Frontal cortex (tissue), 3 donors: ENCODE measurements at regions not wholly inside any gene's neighbourhood (a gene's known extent, or its start where the extent isn't known, plus 50 kb on each side); places are given as distances from the start of the nearest gene placed in this dataset.
A peak's percentile ranks its signal among the peaks of the same experiment; 100 is the strongest.

Experiments used
- DNase-seq, 2 donors: peaks; one replicate each; pipeline ENCODE4 v3.0.0; 2012; ENCODE audit warnings: low spot score in 2 of 2
- FAIRE-seq: peaks from 2 replicates; lab custom pipeline; 2012; peaks lifted over from hg19 to GRCh38; lab: Jason Lieb, UNC
- donor health status: control.
- donor health status: control.
- donor health status: control.

- FAIRE-seq (no peak), DNase-seq (no peak)
Observed at GRCh38 chr14:29092121-29092520, 325.5 kb downstream of the FOXG1 start.

DNA sequence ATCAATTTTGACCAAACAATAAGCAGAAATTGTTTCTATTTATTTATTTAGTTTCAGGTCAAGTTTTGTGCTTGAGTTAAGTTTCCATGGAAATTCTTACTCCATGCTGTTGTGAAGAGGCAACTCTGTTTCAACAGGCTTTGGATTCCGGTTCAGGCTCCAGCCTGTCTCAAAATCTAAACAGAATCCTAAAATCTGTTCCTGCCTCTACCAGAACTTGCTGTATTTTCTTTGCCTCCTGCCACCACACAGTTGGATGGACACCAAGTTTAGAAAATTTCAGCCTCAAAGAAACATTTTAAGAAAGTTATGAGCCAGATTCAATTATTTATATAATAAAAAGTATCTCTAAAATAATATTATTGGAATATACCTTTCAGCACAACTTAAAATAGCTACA, 330.9 kb downstream of the FOXG1 start:
- no peak for FAIRE-seq
- no peak for DNase-seq

- FAIRE-seq (no peak), DNase-seq (no peak)
Observed at GRCh38 chr14:29098656-29099055, 332.1 kb downstream of the FOXG1 start.

DNA sequence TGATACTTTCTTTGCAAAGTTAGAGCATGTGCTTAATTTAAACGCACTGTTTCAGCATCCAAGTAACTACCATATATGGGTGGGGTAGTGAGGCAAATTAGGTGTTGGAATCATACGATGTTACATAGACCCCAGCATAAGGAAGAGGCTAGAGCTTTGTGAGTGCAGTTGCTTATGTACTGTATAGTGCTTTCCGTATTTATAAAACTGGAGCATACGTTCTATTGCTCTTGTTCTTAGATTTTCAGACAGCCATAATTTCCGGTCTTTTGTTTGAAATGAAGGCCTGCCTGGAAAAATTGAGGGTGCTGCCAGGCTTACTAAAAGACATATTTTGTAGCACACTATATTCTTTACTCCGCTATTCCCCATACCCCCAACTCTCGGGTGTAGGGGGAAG, 335.7 kb downstream of the FOXG1 start:
- DNase-seq = no peak
- FAIRE-seq = no peak

DNA sequence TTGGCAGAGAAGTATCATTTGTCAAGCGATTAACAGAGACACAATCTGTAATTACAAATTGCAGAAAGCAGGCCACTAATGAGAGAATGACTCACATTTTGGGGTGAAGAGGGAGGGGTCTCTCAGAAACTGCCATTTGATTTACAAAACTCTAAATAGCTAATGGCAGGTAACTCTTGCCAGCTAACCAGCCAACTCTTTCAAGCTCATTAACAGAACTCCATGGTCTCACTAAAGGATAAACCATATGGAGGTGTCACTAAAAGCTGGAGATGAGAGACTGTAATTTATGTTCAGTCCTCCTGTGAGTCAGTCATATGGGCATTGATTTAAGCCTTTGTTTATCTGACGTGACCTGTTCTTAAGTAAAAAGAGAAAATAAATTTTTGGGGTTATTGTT, 336.4 kb downstream of the FOXG1 start:
- DNase-seq = no peak

GRCh38 chr14:29108908-29109307, 342.3 kb downstream of the FOXG1 start:
- DNase-seq (no peak), FAIRE-seq (no peak)

More for the DNA sequence above, 336.4 kb downstream of the FOXG1 start:
- FAIRE-seq = no peak

- DNase-seq = no peak
- FAIRE-seq = no peak
Observed at GRCh38 chr14:29109589-29109988, 343.0 kb downstream of the FOXG1 start.

- FAIRE-seq = no peak
- no peak for DNase-seq
Observed at GRCh38 chr14:29111554-29111953, 345.0 kb downstream of the FOXG1 start.

GRCh38 chr14:29123017-29123416, 356.4 kb downstream of the FOXG1 start:
- DNase-seq (no peak), FAIRE-seq (no peak)

GRCh38 chr14:29126361-29126760, 359.8 kb downstream of the FOXG1 start:
- FAIRE-seq (no peak), DNase-seq (no peak)

- no peak for DNase-seq
- FAIRE-seq = no peak
Observed at GRCh38 chr14:29126865-29127264, 360.3 kb downstream of the FOXG1 start.

DNA sequence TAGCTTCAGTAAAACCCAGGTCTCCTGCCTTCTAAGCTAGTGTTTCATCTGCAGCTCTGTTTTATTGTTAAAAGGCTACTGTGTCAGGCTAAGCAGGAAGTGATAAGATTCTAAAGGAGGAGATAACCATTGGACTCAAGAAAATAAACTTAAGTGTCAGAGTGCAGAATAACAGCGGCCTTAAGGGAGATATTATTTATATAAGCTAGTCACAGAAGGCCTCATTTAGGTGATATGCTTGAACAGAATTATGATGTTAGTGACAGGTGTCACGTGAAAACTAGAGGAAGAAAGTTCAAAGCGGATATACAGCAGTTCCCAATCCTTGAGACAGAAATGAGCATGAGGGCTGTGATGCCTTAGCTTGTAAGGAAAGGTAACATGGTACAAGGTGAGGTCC, 373.4 kb downstream of the FOXG1 start:
- FAIRE-seq = no peak
- no peak for DNase-seq

DNA sequence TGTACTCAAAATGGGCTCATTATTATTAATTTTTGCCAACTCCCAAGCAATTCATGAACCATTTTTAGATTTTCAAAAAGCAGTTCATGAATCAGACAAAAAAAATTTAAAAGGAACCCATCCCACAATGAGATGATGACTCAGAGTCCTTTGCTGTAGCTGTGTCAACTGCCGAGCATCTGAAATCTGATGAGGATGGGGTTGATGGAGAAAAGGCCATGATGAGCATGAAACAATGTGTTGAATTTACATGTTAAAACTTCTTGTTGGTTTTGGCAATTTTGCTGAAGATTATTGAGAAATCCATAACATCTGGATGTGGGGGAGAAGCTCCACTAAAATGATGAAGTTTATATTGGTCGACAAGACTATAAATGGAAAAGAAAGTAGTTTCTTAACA, 378.0 kb downstream of the FOXG1 start:
- FAIRE-seq (no peak), DNase-seq (no peak)

DNA sequence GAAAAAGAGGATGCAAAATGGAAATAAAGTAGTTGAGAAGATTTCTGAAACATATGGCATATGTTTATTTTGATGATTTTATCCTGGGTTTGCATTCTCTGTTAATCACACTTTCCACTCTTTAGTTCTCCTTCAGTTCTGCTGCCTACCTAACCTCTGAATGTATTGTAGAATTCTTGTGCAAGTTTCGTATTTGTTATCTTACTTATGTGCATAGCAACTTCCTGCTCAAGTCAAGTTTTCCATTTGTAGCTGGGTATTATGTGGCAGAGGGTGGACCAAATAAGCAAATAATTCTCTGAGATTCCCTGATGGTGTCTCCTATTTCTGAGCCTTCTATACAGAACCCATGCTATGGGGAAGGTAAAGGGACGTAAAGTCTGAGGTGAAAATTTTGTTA, 381.6 kb downstream of the FOXG1 start:
- FAIRE-seq (no peak), DNase-seq (no peak)

GRCh38 chr14:29149798-29150197, 383.2 kb downstream of the FOXG1 start:
- FAIRE-seq = peak; percentile 23
- no peak for DNase-seq

DNA sequence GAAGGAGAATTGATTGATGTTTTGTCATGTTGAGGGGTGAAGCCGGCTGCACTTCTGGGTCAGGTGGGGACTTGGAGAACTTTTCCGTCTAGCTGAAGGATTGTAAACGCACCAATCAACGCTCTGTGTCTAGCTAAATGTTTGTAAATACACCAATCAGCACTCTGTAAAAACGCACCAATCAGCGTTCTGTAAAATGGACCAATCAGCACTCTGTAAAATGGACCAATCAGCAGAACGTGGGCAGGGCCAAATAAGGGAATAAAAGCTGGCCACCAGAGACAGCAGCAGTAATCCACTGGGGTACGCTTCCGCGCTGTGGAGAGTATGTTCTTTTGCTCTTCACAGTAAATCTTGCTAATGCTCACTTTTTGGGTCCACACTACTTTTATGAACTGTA, 384.1 kb downstream of the FOXG1 start:
- no peak for FAIRE-seq

GRCh38 chr14:29156096-29156495, 389.5 kb downstream of the FOXG1 start:
- FAIRE-seq (no peak), DNase-seq (no peak)

More for the DNA sequence above, 384.1 kb downstream of the FOXG1 start:
- DNase-seq = no peak

- DNase-seq (no peak), FAIRE-seq (no peak)
Observed at GRCh38 chr14:29161593-29161992, 395.0 kb downstream of the FOXG1 start.

GRCh38 chr14:29163109-29163508, 396.5 kb downstream of the FOXG1 start:
- no peak for FAIRE-seq

GRCh38 chr14:29165431-29165830, 398.8 kb downstream of the FOXG1 start:
- no peak for DNase-seq
- no peak for FAIRE-seq

More at GRCh38 chr14:29163109-29163508, 396.5 kb downstream of the FOXG1 start:
- no peak for DNase-seq

DNA sequence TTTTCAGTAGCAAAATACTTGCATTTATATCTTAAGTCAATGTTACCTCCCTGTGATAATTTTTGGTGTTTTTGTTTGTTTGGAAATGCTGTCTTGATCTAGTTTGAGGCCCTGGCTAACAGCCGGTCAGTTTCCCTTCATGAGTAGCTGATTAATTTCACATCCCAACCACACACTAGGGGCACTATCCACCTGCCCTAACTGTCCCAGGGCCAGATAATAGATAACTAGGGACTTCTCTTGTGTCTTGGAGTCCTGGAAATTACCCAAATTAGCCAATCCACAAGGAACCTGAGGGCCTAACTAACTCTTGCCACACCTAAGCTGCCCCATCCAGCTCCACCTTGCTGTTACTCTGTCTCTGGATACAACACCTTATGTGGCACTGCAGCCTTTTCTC, 399.9 kb downstream of the FOXG1 start:
- no peak for FAIRE-seq
- DNase-seq = no peak

DNA sequence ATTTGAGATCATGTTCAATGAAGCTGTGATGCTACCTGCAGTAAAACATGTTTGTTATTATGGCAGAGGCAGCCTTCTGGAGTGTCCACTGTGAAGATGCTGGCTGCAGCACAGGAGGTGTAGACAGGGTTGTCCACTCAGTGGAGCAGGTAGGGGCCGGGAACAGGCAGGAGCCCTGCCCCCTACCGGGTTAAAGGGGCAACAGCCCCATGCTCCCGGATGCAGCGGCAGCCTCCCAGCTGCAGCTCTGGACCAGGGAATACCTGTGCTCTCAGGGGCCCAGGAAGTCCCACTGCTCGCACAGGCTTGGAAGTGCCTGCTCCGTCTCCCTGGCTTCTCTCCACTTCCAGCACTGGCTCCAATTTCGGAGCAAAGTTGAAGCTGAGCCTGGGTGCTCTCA, 401.6 kb downstream of the FOXG1 start:
- FAIRE-seq (no peak), DNase-seq (no peak)

- DNase-seq (no peak), FAIRE-seq (no peak)
Observed at GRCh38 chr14:29169408-29169807, 402.8 kb downstream of the FOXG1 start.
